Mesenchymal stem cell (in vitro differentiated cells and primary cell): ENCODE measurements at regions not wholly inside any gene's neighbourhood (a gene's known extent, or its start where the extent isn't known, plus 50 kb on each side); places are given as distances from the start of the nearest gene placed in this dataset.
"Not testable (repeated sequence)": the region's sequence is repeated elsewhere in the genome, so short reads cannot be mapped to it uniquely, and the experiment has no call there.

Source experiments
- DNase-seq: peaks from one replicate; pipeline ENCODE4 v3.0.0-alpha.2; 2013
- H2AFZ ChIP-seq: one replicate; pipeline ENCODE4 v1.6.1; 2013; ENCODE audit warnings: low read depth, mild to moderate bottlenecking, control low read depth, inconsistent platforms, low read length, moderate library complexity
- H2AK5ac ChIP-seq: 2 replicates; pipeline ENCODE4 v1.6.1; 2013; ENCODE audit warnings: low read length, moderate library complexity, mild to moderate bottlenecking, inconsistent platforms; ENCODE audit not compliant: severe bottlenecking
- H2BK120ac ChIP-seq: one replicate; pipeline ENCODE4 v1.6.1; 2013; ENCODE audit warnings: low read depth, mild to moderate bottlenecking, inconsistent platforms, low read length, moderate library complexity
- H2BK12ac ChIP-seq, 2 experiments: one replicate each; pipeline ENCODE4 v1.6.1; 2013; ENCODE audit warnings: inconsistent platforms in 2 of 2, low read length in 2 of 2, mild to moderate bottlenecking in 2 of 2, moderate library complexity in 2 of 2, control low read depth in 1 of 2
- H2BK15ac ChIP-seq: one replicate; pipeline ENCODE4 v1.6.1; 2013; ENCODE audit warnings: mild to moderate bottlenecking, low read depth, inconsistent platforms; ENCODE audit not compliant: poor library complexity, severe bottlenecking
- H2BK5ac ChIP-seq: 2 replicates; pipeline ENCODE4 v1.6.1; 2013; ENCODE audit warnings: low read depth, mild to moderate bottlenecking, low read length, control low read depth, inconsistent platforms; ENCODE audit not compliant: poor library complexity, severe bottlenecking
- H3K14ac ChIP-seq, 2 experiments: one replicate each; pipeline ENCODE4 v1.6.1; 2013; ENCODE audit warnings: inconsistent platforms in 2 of 2, low read length in 2 of 2, control low read depth in 1 of 2, mild to moderate bottlenecking in 1 of 2, moderate library complexity in 1 of 2
- H3K18ac ChIP-seq, 2 experiments: one replicate each; pipeline ENCODE4 v1.6.1; 2013; ENCODE audit warnings: inconsistent platforms in 2 of 2, low read length in 2 of 2, control low read depth in 1 of 2, low read depth in 1 of 2, mild to moderate bottlenecking in 1 of 2
- H3K23ac ChIP-seq, 2 experiments: one replicate each; pipeline ENCODE4 v1.6.1; 2013; ENCODE audit warnings: inconsistent platforms in 2 of 2, low read length in 2 of 2, mild to moderate bottlenecking in 2 of 2, moderate library complexity in 2 of 2, control low read depth in 1 of 2
- H3K27ac ChIP-seq: 2 replicates; pipeline ENCODE4 v1.5.1; 2013; ENCODE audit warnings: mild to moderate bottlenecking, moderate library complexity, low read length, control low read depth, inconsistent platforms; ENCODE audit not compliant: poor library complexity, severe bottlenecking
- H3K27me3 ChIP-seq, 2 experiments: 2 replicates each; pipeline versions ENCODE4 v1.6.1 to v1.7.0; 2013; ENCODE audit warnings: low read length in 2 of 2, mild to moderate bottlenecking in 2 of 2, moderate library complexity in 2 of 2, control low read depth in 1 of 2, inconsistent platforms in 1 of 2; ENCODE audit not compliant: control insufficient read depth in 1 of 2, insufficient read depth in 1 of 2
- H3K36me3 ChIP-seq, 2 experiments: 2 replicates each; pipeline versions ENCODE4 v1.6.1 to v1.7.0; 2013; ENCODE audit warnings: low read length in 2 of 2, control low read depth in 1 of 2, inconsistent platforms in 1 of 2, low read depth in 1 of 2, mild to moderate bottlenecking in 1 of 2; ENCODE audit not compliant: insufficient read depth in 2 of 2, control insufficient read depth in 1 of 2
- H3K4ac ChIP-seq, 2 experiments: one replicate each; pipeline ENCODE4 v1.6.1; 2013; ENCODE audit warnings: inconsistent platforms in 2 of 2, low read length in 2 of 2, mild to moderate bottlenecking in 2 of 2, moderate library complexity in 2 of 2, control low read depth in 1 of 2, low read depth in 1 of 2
- H3K4me1 ChIP-seq: 2 replicates; pipeline ENCODE4 v1.6.1; 2013; ENCODE audit warnings: low read depth, low read length, control low read depth; ENCODE audit not compliant: control insufficient read depth, insufficient read depth
- H3K4me2 ChIP-seq: 2 replicates; pipeline ENCODE4 v1.6.1; 2013; ENCODE audit warnings: low read length, mild to moderate bottlenecking, inconsistent platforms; ENCODE audit not compliant: poor library complexity, severe bottlenecking
- H3K4me3 ChIP-seq, 2 experiments: 2 replicates each; pipeline versions ENCODE4 v1.5.1 to v1.7.0; 2013; ENCODE audit warnings: low read length in 2 of 2, mild to moderate bottlenecking in 2 of 2, control low read depth in 1 of 2, low read depth in 1 of 2; ENCODE audit not compliant: insufficient read depth in 1 of 2
- H3K79me1 ChIP-seq: replicated peaks from 2 replicates; pipeline ENCODE4 v1.6.1; 2013; ENCODE audit warnings: mild to moderate bottlenecking, control low read depth, low read length, inconsistent platforms; ENCODE audit not compliant: poor library complexity, severe bottlenecking
- H3K9ac ChIP-seq: 2 replicates; pipeline ENCODE4 v1.7.0; 2013; ENCODE audit warnings: mild to moderate bottlenecking, low read length, moderate library complexity
- H3K9me3 ChIP-seq: 2 replicates; pipeline ENCODE4 v1.7.0; 2013; ENCODE audit warnings: mild to moderate bottlenecking, low read length; ENCODE audit not compliant: control insufficient read depth
- H4K8ac ChIP-seq: one replicate; pipeline ENCODE4 v1.6.1; 2013; ENCODE audit warnings: inconsistent platforms, mild to moderate bottlenecking, low read length, moderate library complexity
- H4K91ac ChIP-seq: one replicate; pipeline ENCODE4 v1.6.1; 2013; ENCODE audit warnings: mild to moderate bottlenecking, low read length, inconsistent platforms
- WGBS: methylation state at CpG from one replicate; pipeline ENCODE4 v1.1.7; 2013; ENCODE audit warnings: mixed read lengths; 5-methylcytosine and 5-hydroxymethylcytosine counted together

DNA sequence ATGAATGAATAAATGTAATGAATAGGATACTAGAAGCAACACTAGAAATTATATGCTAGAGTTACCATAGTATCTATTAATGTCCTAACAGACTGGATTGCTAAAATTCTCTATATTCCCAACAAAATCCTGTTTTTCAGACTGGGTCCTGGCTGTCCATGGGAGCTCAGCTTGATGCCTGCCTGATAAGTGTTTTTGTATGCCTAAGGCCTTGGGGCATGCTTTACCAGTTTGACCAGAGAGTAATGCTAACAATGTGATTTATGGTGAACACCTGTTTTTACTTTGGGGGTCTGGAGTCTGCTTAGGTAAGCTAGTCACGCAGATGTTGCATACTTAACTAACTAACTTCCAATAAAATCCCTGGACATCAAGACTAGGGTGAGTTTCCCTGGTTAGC, 318.8 kb upstream of the DEPDC1 start:
- no peak overlapping the region for H2BK12ac ChIP-seq
- H3K9me3 ChIP-seq, result no peaks in the 10 kb centered on the region
- no CpG with 5 or more reads among the region's 1 CpG for WGBS
- no peaks in the 10 kb centered on the region for H3K36me3 ChIP-seq
- no peak overlapping the region for H2AFZ ChIP-seq
- no peaks in the 10 kb centered on the region for H3K4me1 ChIP-seq
- no peak overlapping the region for H3K23ac ChIP-seq
- H2AK5ac ChIP-seq, result no peak overlapping the region
- no peak overlapping the region for H3K18ac ChIP-seq
- no peak overlapping the region for H2BK120ac ChIP-seq
- H3K79me1 ChIP-seq, result no peaks in the 10 kb centered on the region
- H3K4me2 ChIP-seq, result no peak overlapping the region
- H4K8ac ChIP-seq, result no peak overlapping the region
- H2BK5ac ChIP-seq, result no peak overlapping the region
- no peak overlapping the region for H3K4ac ChIP-seq
- H3K27me3 ChIP-seq, result no peaks in the 10 kb centered on the region
- H2BK15ac ChIP-seq, result no peak overlapping the region
- H3K9ac ChIP-seq, result no peak overlapping the region
- H4K91ac ChIP-seq, result no peak overlapping the region
- DNase-seq, result no peak
- H3K4me3 ChIP-seq, result no peak overlapping the region
- H3K27ac ChIP-seq, result no peak overlapping the region
- no peak overlapping the region for H3K14ac ChIP-seq

DNA sequence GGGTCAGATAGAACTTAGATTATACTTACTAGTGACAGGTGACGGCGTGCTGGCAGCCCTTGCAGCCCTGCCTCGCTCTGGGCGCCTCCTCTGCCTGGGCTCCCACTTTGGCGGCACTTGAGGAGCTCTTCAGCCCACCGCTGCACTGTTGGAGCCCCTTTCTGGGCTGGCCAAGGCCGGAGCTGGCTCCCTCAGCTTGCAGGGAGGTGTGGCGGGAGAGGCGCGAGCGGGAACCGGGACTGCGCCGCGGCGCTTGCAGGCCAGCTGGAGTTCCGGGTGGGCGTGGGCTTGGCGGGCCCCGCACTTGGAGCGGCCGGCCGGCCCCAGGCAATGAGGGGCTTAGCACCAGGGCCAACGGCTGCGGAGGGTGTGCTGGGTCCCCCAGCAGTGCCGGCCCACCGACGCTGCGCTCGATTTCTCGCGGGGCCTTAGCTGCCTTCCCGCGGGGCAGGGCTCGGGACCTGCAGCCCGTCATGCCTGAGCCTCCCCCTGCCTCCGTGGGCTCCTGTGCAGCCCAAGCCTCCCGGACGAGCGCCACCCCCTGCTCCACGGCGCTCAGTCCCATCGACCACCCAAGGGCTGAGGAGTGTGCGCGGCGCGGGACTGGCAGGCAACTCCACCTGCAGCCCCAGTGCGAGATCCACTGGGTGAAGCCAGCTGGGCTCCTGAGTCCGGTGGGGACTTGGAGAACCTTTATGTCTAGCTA, 320.8 kb upstream of the DEPDC1 start:
- not testable (repeated sequence) for H2BK12ac ChIP-seq, H3K14ac ChIP-seq, H3K23ac ChIP-seq, H3K18ac ChIP-seq, H4K8ac ChIP-seq, H2AFZ ChIP-seq, H3K9me3 ChIP-seq, H2AK5ac ChIP-seq, H3K9ac ChIP-seq, H3K4ac ChIP-seq, H3K27ac ChIP-seq, H2BK120ac ChIP-seq, H3K4me3 ChIP-seq, H2BK15ac ChIP-seq, H3K79me1 ChIP-seq, H3K36me3 ChIP-seq, H4K91ac ChIP-seq, H2BK5ac ChIP-seq, H3K4me2 ChIP-seq, DNase-seq, H3K4me1 ChIP-seq, H3K27me3 ChIP-seq
- 79% methylated on average over 41 of the region's 49 CpGs for WGBS

DNA sequence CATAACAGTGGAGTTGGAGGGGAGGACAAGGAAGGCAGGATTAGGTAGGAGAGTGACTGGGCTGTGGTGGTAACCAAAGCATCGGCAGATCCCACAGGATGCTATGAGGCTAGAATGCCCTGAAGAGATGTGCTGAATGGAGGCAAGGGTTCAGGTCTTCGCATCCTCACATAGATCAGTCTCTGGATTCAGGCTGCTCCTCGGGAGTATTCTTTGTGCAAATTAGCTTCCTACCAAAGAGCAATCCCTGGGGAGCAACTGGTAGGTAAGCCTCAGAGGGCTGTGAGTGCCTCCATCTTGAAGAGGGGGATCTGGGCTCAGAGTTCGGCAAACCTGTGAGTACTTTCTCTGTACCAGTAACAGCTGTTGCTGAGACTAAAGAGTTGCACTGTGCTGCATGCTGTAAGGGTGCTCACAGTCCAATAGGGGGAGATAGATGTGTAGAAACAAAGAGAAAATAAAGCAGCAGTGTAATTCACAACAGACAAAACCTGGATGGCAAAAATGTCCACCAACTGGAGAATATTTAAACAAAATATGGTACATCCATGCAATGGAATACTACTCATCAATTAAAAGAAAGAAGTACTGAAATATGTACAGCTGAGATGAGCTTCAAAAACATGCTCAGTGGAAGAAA, 322.4 kb upstream of the DEPDC1 start:
- peak; percentile 25 for DNase-seq
- WGBS, result 85% methylated on average over 4 of the region's 4 CpGs
- Histone ChIP-seq H3K18ac (no peak overlapping the region), H3K4me3 (no peak overlapping the region), H3K9ac (no peak overlapping the region), H2BK120ac (no peak overlapping the region), H3K27me3 (no peaks in the 10 kb centered on the region), H3K14ac (no peak overlapping the region), H3K4me2 (no peak overlapping the region), H4K91ac (no peak overlapping the region), H4K8ac (no peak overlapping the region), H3K23ac (no peak overlapping the region), H2BK5ac (no peak overlapping the region), H3K4me1 (no peaks in the 10 kb centered on the region), H3K27ac (no peak overlapping the region), H3K4ac (no peak overlapping the region), H2AK5ac (no peak overlapping the region), H2AFZ (no peak overlapping the region), H2BK12ac (peak overlapping the region in 1 of 2 experiments; percentile 11), H2BK15ac (no peak overlapping the region), H3K79me1 (no peaks in the 10 kb centered on the region), H3K36me3 (no peaks in the 10 kb centered on the region), H3K9me3 (no peaks in the 10 kb centered on the region)

DNA sequence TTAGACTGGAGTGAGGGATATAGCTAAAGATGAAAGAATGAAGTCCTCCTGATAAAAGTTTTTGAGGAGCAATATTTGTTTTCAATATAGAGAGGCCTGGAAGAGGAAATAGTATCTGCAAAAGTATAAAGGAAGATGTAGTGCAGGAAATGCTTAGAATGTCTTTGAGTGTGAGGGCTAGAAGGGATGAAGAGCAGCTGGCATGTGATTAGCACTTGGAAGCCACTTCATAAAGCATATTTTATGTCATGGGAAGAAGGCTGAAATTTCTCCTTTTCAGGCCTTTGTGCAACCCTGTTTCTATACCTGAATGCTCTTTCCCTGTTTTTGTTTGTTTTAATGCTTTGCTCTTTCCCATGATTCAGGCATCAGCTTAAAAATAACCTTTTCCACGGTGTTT, 323.3 kb upstream of the DEPDC1 start:
- Histone ChIP-seq H3K9me3 (no peaks in the 10 kb centered on the region), H4K8ac (no peak overlapping the region), H3K4ac (no peak overlapping the region), H2AK5ac (no peak overlapping the region), H2BK12ac (no peak overlapping the region), H3K14ac (no peak overlapping the region), H3K23ac (no peak overlapping the region), H2AFZ (no peak overlapping the region), H4K91ac (no peak overlapping the region), H3K79me1 (no peaks in the 10 kb centered on the region), H3K4me3 (no peak overlapping the region), H3K18ac (no peak overlapping the region), H2BK15ac (no peak overlapping the region), H2BK5ac (no peak overlapping the region), H3K27me3 (no peaks in the 10 kb centered on the region), H2BK120ac (no peak overlapping the region), H3K4me2 (no peak overlapping the region), H3K36me3 (no peaks in the 10 kb centered on the region), H3K9ac (no peak overlapping the region), H3K4me1 (no peaks in the 10 kb centered on the region), H3K27ac (no peak overlapping the region)
- DNase-seq, result no peak
- WGBS, result 54% methylated on average over 1 of the region's 1 CpG
